Brain microvascular endothelial cell (primary cell): ENCODE measurements at regions not wholly inside any gene's neighbourhood (a gene's known extent, or its start where the extent isn't known, plus 50 kb on each side); places are given as distances from the start of the nearest gene placed in this dataset.

ENCODE experiments used
- DNase-seq: peaks from one replicate; pipeline ENCODE4 v3.0.0-alpha.2; 2020
- H3K27ac ChIP-seq: fragments of 250-450 bp; sonication (Bioruptor Pico); 2 replicates; pipeline ENCODE4 v1.5.1; 2020; ENCODE audit warnings: mild to moderate bottlenecking, moderate library complexity
- H3K27me3 ChIP-seq: fragments of 250-450 bp; sonication (Bioruptor Pico); replicated peaks from 2 replicates; pipeline ENCODE4 v1.5.1; 2020; ENCODE audit warnings: mild to moderate bottlenecking
- H3K36me3 ChIP-seq: fragments of 250-450 bp; sonication (Bioruptor Pico); replicated peaks from 2 replicates; pipeline ENCODE4 v1.5.1; 2020; ENCODE audit warnings: mild to moderate bottlenecking
- H3K4me3 ChIP-seq: 2 replicates; pipeline ENCODE4 v1.5.1; 2011; ENCODE audit warnings: low read depth, mild to moderate bottlenecking, control low read depth, low read length, moderate library complexity
- in situ Hi-C: cut with HindIII; loops from 2 replicates; pipeline ENCODE4 v1.10.0; 2017; ENCODE audit warnings: low sequenced_read_pairs, low pct_ligation_motif_present
- TF ChIP-seq, protein P1 (sequence below): IDR thresholded peaks from 2 replicates; pipeline ENCODE4 v1.5.1; 2011; ENCODE audit warnings: low read depth, mild to moderate bottlenecking, moderate library complexity, low read length, control low read depth, inconsistent platforms; ENCODE audit errors: missing control alignments

DNA sequence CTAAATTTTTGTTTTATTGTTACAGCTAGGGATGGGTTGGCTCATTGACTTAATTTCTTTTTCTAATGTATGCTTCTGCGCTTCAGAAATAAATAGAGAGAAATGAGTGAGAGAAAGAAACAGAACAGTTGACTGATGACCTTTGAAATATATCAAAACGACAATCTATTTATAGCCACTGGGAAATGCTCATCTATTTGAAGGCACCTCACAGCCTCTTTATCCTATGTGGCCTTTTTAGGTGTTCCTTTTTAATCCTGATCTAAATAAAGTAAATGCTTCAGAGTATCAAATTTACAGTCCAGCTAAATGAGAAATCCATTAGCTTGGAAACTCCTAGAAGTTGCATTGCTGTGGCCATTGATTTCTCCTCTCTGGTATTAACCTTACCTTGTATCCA lies 943.5 kb upstream of the CITED2 start:
- TF ChIP-seq, protein P1, sequence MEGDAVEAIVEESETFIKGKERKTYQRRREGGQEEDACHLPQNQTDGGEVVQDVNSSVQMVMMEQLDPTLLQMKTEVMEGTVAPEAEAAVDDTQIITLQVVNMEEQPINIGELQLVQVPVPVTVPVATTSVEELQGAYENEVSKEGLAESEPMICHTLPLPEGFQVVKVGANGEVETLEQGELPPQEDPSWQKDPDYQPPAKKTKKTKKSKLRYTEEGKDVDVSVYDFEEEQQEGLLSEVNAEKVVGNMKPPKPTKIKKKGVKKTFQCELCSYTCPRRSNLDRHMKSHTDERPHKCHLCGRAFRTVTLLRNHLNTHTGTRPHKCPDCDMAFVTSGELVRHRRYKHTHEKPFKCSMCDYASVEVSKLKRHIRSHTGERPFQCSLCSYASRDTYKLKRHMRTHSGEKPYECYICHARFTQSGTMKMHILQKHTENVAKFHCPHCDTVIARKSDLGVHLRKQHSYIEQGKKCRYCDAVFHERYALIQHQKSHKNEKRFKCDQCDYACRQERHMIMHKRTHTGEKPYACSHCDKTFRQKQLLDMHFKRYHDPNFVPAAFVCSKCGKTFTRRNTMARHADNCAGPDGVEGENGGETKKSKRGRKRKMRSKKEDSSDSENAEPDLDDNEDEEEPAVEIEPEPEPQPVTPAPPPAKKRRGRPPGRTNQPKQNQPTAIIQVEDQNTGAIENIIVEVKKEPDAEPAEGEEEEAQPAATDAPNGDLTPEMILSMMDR: no peak
- Histone ChIP-seq H3K27me3 (no peaks in the 10 kb centered on the region), H3K36me3 (no peaks in the 10 kb centered on the region), H3K27ac (no peak overlapping the region), H3K4me3 (no peak overlapping the region)
- in situ Hi-C loops: no loop called here
- DNase-seq: no peak

DNA sequence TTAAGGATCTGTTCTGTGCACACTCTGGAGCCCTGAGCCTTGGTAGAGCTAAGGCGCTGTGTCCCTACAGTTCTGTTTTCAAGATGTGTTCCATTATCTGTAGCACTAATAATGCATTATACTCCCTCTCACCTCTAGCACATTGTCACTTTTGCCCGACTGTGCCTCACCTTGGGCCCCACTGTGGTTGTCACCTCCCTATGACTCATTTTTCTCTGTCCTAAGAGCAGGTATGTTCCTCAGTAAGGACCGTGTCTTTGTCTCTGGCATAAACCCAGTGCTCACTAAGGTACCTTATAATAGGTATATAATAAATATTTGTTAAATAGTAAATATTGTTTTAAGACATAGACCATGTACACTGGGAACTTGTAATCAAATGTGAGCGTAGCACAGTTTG lies 942.5 kb upstream of the CITED2 start:
- no peak for DNase-seq
- in situ Hi-C loops: no loop called here
- no peaks in the 10 kb centered on the region for H3K27me3 ChIP-seq
- TF ChIP-seq, protein P1: no peak
- H3K4me3 ChIP-seq: no peak overlapping the region
- H3K36me3 ChIP-seq: no peaks in the 10 kb centered on the region
- no peak overlapping the region for H3K27ac ChIP-seq

DNA sequence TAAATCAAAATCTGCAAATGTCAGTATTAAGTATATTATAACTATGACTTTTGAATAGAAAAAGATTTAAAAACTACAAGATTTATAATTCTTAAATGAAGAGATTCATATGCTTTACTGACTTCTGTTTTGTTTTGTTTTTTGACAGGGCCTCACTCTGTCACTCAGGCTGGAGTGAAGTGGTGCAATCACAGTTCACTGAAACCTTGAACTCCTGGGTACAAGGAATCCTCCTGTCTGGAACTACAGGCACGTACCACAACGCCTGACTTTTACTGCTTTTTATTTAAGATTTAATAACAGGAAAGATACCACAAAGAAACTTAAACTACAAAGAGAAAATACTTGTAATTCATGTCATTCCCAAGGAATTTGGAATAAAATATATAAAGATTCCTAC lies 940.2 kb upstream of the CITED2 start:
- TF ChIP-seq, protein P1: no peak
- no peak overlapping the region for H3K4me3 ChIP-seq
- no peak overlapping the region for H3K27ac ChIP-seq
- H3K27me3 ChIP-seq: no peaks in the 10 kb centered on the region
- in situ Hi-C loops: no loop called here
- DNase-seq: no peak
- H3K36me3 ChIP-seq: no peaks in the 10 kb centered on the region

DNA sequence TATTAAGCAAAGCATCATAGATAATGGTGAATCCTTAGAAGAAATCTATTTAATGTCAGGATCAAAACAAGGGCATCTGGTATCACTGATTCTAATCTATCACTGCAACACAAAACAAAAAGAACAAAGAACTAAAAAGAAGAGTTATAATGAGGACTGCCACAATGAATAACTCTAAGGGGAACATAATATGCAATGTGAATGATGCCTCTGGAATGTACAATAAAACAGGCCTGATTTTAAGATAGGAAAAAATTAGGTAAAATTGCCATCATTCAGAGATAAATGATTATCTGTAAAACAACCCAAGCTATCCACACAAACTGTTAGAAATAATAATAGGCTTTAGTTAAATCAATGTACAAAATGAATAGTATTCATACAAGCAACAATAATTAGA lies 936.7 kb upstream of the CITED2 start:
- H3K27ac ChIP-seq: no peak overlapping the region
- H3K36me3 ChIP-seq: no peaks in the 10 kb centered on the region
- H3K4me3 ChIP-seq: no peak overlapping the region
- in situ Hi-C loops: no loop called here
- H3K27me3 ChIP-seq: no peaks in the 10 kb centered on the region
- TF ChIP-seq, protein P1: no peak
- no peak for DNase-seq

DNA sequence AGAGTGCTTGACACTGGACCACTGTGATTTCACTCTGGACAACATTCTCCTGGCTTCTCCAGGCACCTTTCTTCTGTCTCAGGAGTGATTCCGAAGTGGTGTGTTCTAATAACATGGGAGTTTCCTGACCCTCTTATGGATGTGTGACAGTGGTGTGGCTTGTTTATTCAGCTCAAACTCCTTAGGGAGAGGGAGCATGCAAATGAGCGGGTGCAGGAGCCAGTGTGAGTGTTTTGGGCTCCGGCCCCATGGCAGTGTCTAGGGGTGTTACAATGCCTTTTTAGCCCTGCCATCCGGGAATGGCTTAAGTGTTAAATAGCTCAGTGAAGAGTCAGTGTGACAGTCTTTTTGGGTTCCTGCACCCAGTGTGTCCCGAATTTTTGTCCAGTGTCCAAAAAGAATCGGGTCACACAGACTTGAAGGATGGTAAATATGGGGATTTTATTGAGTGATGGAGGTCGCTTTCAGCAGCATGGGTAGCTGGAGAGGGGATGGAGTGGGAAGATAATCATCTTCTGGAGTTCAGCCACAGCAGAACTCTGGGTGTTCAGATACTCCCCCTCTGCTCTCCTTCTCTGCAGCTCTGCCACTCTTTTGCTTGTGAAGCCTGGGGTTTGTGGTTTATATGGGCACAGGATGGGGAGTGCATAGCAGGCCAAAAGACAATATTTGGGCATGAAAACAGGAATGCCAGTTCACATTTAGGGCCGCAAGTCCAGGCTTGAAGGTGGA lies 928.9 kb upstream of the CITED2 start:
- Histone ChIP-seq H3K27me3 (no peaks in the 10 kb centered on the region), H3K36me3 (no peaks in the 10 kb centered on the region), H3K27ac (no peak overlapping the region), H3K4me3 (no peak overlapping the region)
- in situ Hi-C loops: no loop called here
- TF ChIP-seq, protein P1: no peak
- DNase-seq: no peak

DNA sequence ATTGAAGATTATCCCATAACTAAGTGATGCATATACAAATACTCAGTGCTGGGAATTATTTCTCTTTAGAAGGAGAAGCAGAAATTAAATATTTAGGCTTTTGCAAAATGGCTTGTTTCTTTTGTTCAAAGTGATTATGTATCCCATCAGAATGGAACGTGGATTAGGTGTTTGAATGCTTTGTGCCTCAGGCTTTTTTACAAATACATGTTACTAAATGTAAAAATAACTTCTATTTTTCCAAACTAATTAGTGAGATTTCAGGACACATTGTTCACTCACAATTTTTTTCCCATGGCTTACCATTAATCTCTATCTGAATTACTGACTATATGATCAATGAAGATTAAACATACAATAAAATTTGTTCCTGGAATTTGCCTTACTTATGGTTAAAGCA lies 925.9 kb upstream of the CITED2 start:
- no peak overlapping the region for H3K4me3 ChIP-seq
- in situ Hi-C loops: no loop called here
- no peak for DNase-seq
- H3K27me3 ChIP-seq: no peaks in the 10 kb centered on the region
- TF ChIP-seq, protein P1: no peak
- H3K27ac ChIP-seq: no peak overlapping the region
- H3K36me3 ChIP-seq: no peaks in the 10 kb centered on the region
